ENCODE measurements at regions not wholly inside any gene's neighbourhood (a gene's known extent, or its start where the extent isn't known, plus 50 kb on each side); places are given as distances from the start of the nearest gene placed in this dataset.
A peak's percentile ranks its signal among the peaks of the same experiment; 100 is the strongest.

GRCh38 chr17:55648086-55648485, 74.6 kb downstream of the TMEM100 start:
- H3K4me3 ChIP-seq (ENCODE audit: insufficient read depth, low read depth, low read length): no peak overlapping the region
- H3K27me3 ChIP-seq (ENCODE audit: control insufficient read depth, insufficient read depth, low read length): no peaks in the 10 kb centered on the region
- no peak for DNase-seq
- no peaks in the 10 kb centered on the region for H3K36me3 ChIP-seq (replicated peaks; ENCODE audit: control insufficient read depth, insufficient read depth, low read length)

- Histone ChIP-seq H3K36me3 (replicated peaks; ENCODE audit: control insufficient read depth, insufficient read depth, low read length) (no peaks in the 10 kb centered on the region), H3K4me3 (ENCODE audit: insufficient read depth, low read depth, low read length) (no peak overlapping the region), H3K27me3 (ENCODE audit: control insufficient read depth, insufficient read depth, low read length) (no peaks in the 10 kb centered on the region)
- DNase-seq: no peak
These were observed 77.3 kb downstream of the TMEM100 start for GRCh38 chr17:55645361-55645760.

- Histone ChIP-seq H3K27me3 (ENCODE audit: control insufficient read depth, insufficient read depth, low read length) (no peaks in the 10 kb centered on the region), H3K36me3 (replicated peaks; ENCODE audit: control insufficient read depth, insufficient read depth, low read length) (no peaks in the 10 kb centered on the region), H3K4me3 (ENCODE audit: insufficient read depth, low read depth, low read length) (no peak overlapping the region)
- DNase-seq: no peak
These were observed 78.3 kb downstream of the TMEM100 start for GRCh38 chr17:55644346-55644745.

GRCh38 chr17:55642741-55643140, 79.9 kb downstream of the TMEM100 start:
- no peaks in the 10 kb centered on the region for H3K27me3 ChIP-seq (ENCODE audit: control insufficient read depth, insufficient read depth, low read length)

GRCh38 chr17:55641676-55642081, 81.0 kb downstream of the TMEM100 start:
- DNase-seq: peak; percentile 15
- no peaks in the 10 kb centered on the region for H3K27me3 ChIP-seq (ENCODE audit: control insufficient read depth, insufficient read depth, low read length)
- no peaks in the 10 kb centered on the region for H3K36me3 ChIP-seq (replicated peaks; ENCODE audit: control insufficient read depth, insufficient read depth, low read length)
- no peak overlapping the region for H3K4me3 ChIP-seq (ENCODE audit: insufficient read depth, low read depth, low read length)

More at GRCh38 chr17:55642741-55643140, 79.9 kb downstream of the TMEM100 start:
- Histone ChIP-seq H3K36me3 (replicated peaks; ENCODE audit: control insufficient read depth, insufficient read depth, low read length) (no peaks in the 10 kb centered on the region), H3K4me3 (ENCODE audit: insufficient read depth, low read depth, low read length) (no peak overlapping the region)
- DNase-seq: no peak

GRCh38 chr17:55639096-55639495, 83.6 kb downstream of the TMEM100 start:
- Histone ChIP-seq H3K4me3 (ENCODE audit: insufficient read depth, low read depth, low read length) (no peak overlapping the region), H3K27me3 (ENCODE audit: control insufficient read depth, insufficient read depth, low read length) (no peaks in the 10 kb centered on the region), H3K36me3 (replicated peaks; ENCODE audit: control insufficient read depth, insufficient read depth, low read length) (no peaks in the 10 kb centered on the region)
- no peak for DNase-seq

- H3K27me3 ChIP-seq (ENCODE audit: control insufficient read depth, insufficient read depth, low read length): no peaks in the 10 kb centered on the region
- DNase-seq: no peak
These were observed 87.3 kb downstream of the TMEM100 start for GRCh38 chr17:55635253-55635914.

GRCh38 chr17:55634702-55635101, 88.0 kb downstream of the TMEM100 start:
- Histone ChIP-seq H3K27me3 (ENCODE audit: control insufficient read depth, insufficient read depth, low read length) (no peaks in the 10 kb centered on the region), H3K4me3 (ENCODE audit: insufficient read depth, low read depth, low read length) (no peak overlapping the region), H3K36me3 (replicated peaks; ENCODE audit: control insufficient read depth, insufficient read depth, low read length) (no peaks in the 10 kb centered on the region)
- DNase-seq: no peak

More at GRCh38 chr17:55635253-55635914, 87.3 kb downstream of the TMEM100 start:
- no peak overlapping the region for H3K4me3 ChIP-seq (ENCODE audit: insufficient read depth, low read depth, low read length)
- no peaks in the 10 kb centered on the region for H3K36me3 ChIP-seq (replicated peaks; ENCODE audit: control insufficient read depth, insufficient read depth, low read length)

- Histone ChIP-seq H3K27me3 (ENCODE audit: control insufficient read depth, insufficient read depth, low read length) (no peaks in the 10 kb centered on the region), H3K4me3 (ENCODE audit: insufficient read depth, low read depth, low read length) (no peak overlapping the region), H3K36me3 (replicated peaks; ENCODE audit: control insufficient read depth, insufficient read depth, low read length) (no peaks in the 10 kb centered on the region)
- DNase-seq: no peak
These were observed 89.8 kb downstream of the TMEM100 start for GRCh38 chr17:55632893-55633292.

- Histone ChIP-seq H3K27me3 (ENCODE audit: control insufficient read depth, insufficient read depth, low read length) (no peaks in the 10 kb centered on the region), H3K36me3 (replicated peaks; ENCODE audit: control insufficient read depth, insufficient read depth, low read length) (no peaks in the 10 kb centered on the region), H3K4me3 (ENCODE audit: insufficient read depth, low read depth, low read length) (no peak overlapping the region)
- DNase-seq: no peak
These were observed 90.4 kb downstream of the TMEM100 start for GRCh38 chr17:55632236-55632635.

- no peak for DNase-seq
- no peaks in the 10 kb centered on the region for H3K27me3 ChIP-seq (ENCODE audit: control insufficient read depth, insufficient read depth, low read length)
- H3K36me3 ChIP-seq (replicated peaks; ENCODE audit: control insufficient read depth, insufficient read depth, low read length): no peaks in the 10 kb centered on the region
- no peak overlapping the region for H3K4me3 ChIP-seq (ENCODE audit: insufficient read depth, low read depth, low read length)
These were observed 92.7 kb downstream of the TMEM100 start for GRCh38 chr17:55629995-55630394.

GRCh38 chr17:55625521-55625920, 97.1 kb downstream of the TMEM100 start:
- Histone ChIP-seq H3K4me3 (ENCODE audit: insufficient read depth, low read depth, low read length) (no peak overlapping the region), H3K27me3 (ENCODE audit: control insufficient read depth, insufficient read depth, low read length) (no peaks in the 10 kb centered on the region), H3K36me3 (replicated peaks; ENCODE audit: control insufficient read depth, insufficient read depth, low read length) (no peaks in the 10 kb centered on the region)
- DNase-seq: no peak

- H3K4me3 ChIP-seq (ENCODE audit: insufficient read depth, low read depth, low read length): no peak overlapping the region
- no peaks in the 10 kb centered on the region for H3K27me3 ChIP-seq (ENCODE audit: control insufficient read depth, insufficient read depth, low read length)
- no peak for DNase-seq
- H3K36me3 ChIP-seq (replicated peaks; ENCODE audit: control insufficient read depth, insufficient read depth, low read length): no peaks in the 10 kb centered on the region
These were observed 97.8 kb downstream of the TMEM100 start for GRCh38 chr17:55624772-55625433.

- H3K4me3 ChIP-seq (ENCODE audit: insufficient read depth, low read depth, low read length): no peak overlapping the region
- no peaks in the 10 kb centered on the region for H3K36me3 ChIP-seq (replicated peaks; ENCODE audit: control insufficient read depth, insufficient read depth, low read length)
- DNase-seq: no peak
- no peaks in the 10 kb centered on the region for H3K27me3 ChIP-seq (ENCODE audit: control insufficient read depth, insufficient read depth, low read length)
These were observed 100.1 kb downstream of the TMEM100 start for GRCh38 chr17:55622547-55622946.

- no peak overlapping the region for H3K4me3 ChIP-seq (ENCODE audit: insufficient read depth, low read depth, low read length)
- DNase-seq: no peak
- H3K36me3 ChIP-seq (replicated peaks; ENCODE audit: control insufficient read depth, insufficient read depth, low read length): no peaks in the 10 kb centered on the region
- no peaks in the 10 kb centered on the region for H3K27me3 ChIP-seq (ENCODE audit: control insufficient read depth, insufficient read depth, low read length)
These were observed 101.7 kb downstream of the TMEM100 start for GRCh38 chr17:55620945-55621344.
